NT2/D1 (cell line): ENCODE measurements at regions not wholly inside any gene's neighbourhood (a gene's known extent, or its start where the extent isn't known, plus 50 kb on each side); places are given as distances from the start of the nearest gene placed in this dataset.

Experiments used
- SUZ12 ChIP-seq: IDR thresholded peaks from 2 replicates; pipeline ENCODE4 v1.6.1; 2011; ENCODE audit not compliant: insufficient read length, insufficient read depth; ENCODE audit errors: extremely low read depth
- ZNF274 ChIP-seq: IDR thresholded peaks from 2 replicates; pipeline ENCODE4 v1.6.1; 2011; ENCODE audit warnings: mild to moderate bottlenecking, low read depth, low read length

- TF ChIP-seq SUZ12 (no peak), ZNF274 (no peak)
Measured at GRCh38 chr12:60844101-60844500, 1248.3 kb downstream of the SLC16A7 start.
